Panc1 (cell line): ENCODE measurements at regions not wholly inside any gene's neighbourhood (a gene's known extent, or its start where the extent isn't known, plus 50 kb on each side); places are given as distances from the start of the nearest gene placed in this dataset.
A peak's percentile ranks its signal among the peaks of the same experiment; 100 is the strongest.

Experiments
- ATAC-seq: fragments of 200-7000 bp; cut with Tn5 transposase; 2 replicates; pipeline ENCODE4 v1.9.1; 2020; ENCODE audit warnings: mild to moderate bottlenecking, moderate library complexity
- BruUV-seq: library from RNA; stranded (reverse); fragments of 400-500 nt; replicated peaks from 2 replicates; lab custom pipeline; 2021; lab: Mats Ljungman, UMichigan
- CTCF ChIA-PET: fragments of 300-600 bp; sonication (Branson Sonifier 250); formaldehyde crosslinking; loops from one replicate; lab custom pipeline; 2022; ENCODE audit warnings: antibody characterized with exemption; lab: Charles Lee
- POLR2A ChIA-PET: fragments of 300-600 bp; sonication (Branson Sonifier 250); formaldehyde crosslinking; loops from one replicate; lab custom pipeline; 2022; ENCODE audit warnings: antibody characterized with exemption; lab: Charles Lee
- DNase-seq: peaks from one replicate; pipeline ENCODE4 v3.0.0-alpha.2; 2010; ENCODE audit warnings: low read depth, low spot score
- H3K27ac ChIP-seq: 2 replicates; pipeline ENCODE4 v1.5.1; 2011; ENCODE audit warnings: mild to moderate bottlenecking, low read length, inconsistent platforms
- H3K27me3 ChIP-seq: fragments of 200-500 bp; sonication (Bioruptor generic); 2 replicates; pipeline ENCODE4 v1.6.0; 2014; ENCODE audit warnings: low read length, inconsistent platforms; ENCODE audit not compliant: control insufficient read depth, insufficient read depth
- H3K36me3 ChIP-seq: fragments of 200-500 bp; sonication (Bioruptor generic); 2 replicates; pipeline ENCODE4 v1.5.1; 2014; ENCODE audit warnings: inconsistent platforms, mild to moderate bottlenecking, low read length, moderate library complexity; ENCODE audit not compliant: control insufficient read depth, insufficient read depth
- H3K4me1 ChIP-seq: 2 replicates; pipeline ENCODE4 v1.5.1; 2011; ENCODE audit warnings: inconsistent platforms, mild to moderate bottlenecking, low read length, moderate library complexity; ENCODE audit not compliant: control insufficient read depth, insufficient read depth
- H3K4me3 ChIP-seq, 2 experiments: 2 replicates each; pipeline ENCODE4 v1.5.1; 2011 to 2012; ENCODE audit warnings: low read depth in 2 of 2, low read length in 2 of 2, mild to moderate bottlenecking in 2 of 2, inconsistent platforms in 1 of 2, moderate library complexity in 1 of 2
- H3K9me3 ChIP-seq: fragments of 200-500 bp; sonication (Bioruptor generic); 2 replicates; pipeline ENCODE4 v1.5.1; 2014; ENCODE audit warnings: low read depth, mild to moderate bottlenecking, inconsistent platforms, low read length, moderate library complexity; ENCODE audit not compliant: control insufficient read depth, insufficient read depth
- POLR2AphosphoS5 ChIP-seq: IDR thresholded peaks from 2 replicates; pipeline ENCODE4 v1.6.1; 2012; ENCODE audit warnings: mild to moderate bottlenecking, low read depth, low read length, moderate library complexity
- SIN3A ChIP-seq: IDR thresholded peaks from 2 replicates; pipeline ENCODE4 v1.6.1; 2012; ENCODE audit warnings: low read depth, mild to moderate bottlenecking, low read length, moderate library complexity, borderline replicate concordance; ENCODE audit not compliant: insufficient read depth
- TCF7L2 ChIP-seq: IDR thresholded peaks from 2 replicates; pipeline ENCODE4 v1.6.1; 2011; ENCODE audit warnings: mild to moderate bottlenecking, low read depth, low read length, inconsistent platforms
- in situ Hi-C: cut with HindIII; loops from 2 replicates; pipeline ENCODE4 v1.10.0; 2016; ENCODE audit warnings: low sequenced_read_pairs, low pct_unique_long_range_greater_than_20kb
- intact Hi-C: fragments of 100-400 bp; cut with micrococcal nuclease; formaldehyde crosslinking; loops from one replicate; pipeline ENCODE4 v1.10.0; 2022; ENCODE audit not compliant: unreplicated experiment
- TF ChIP-seq, protein P1 (sequence below): fragments of 450-650 bp; IDR thresholded peaks from 2 replicates; pipeline ENCODE4 v1.5.1; 2017; ENCODE audit warnings: mild to moderate bottlenecking
- TF ChIP-seq, protein P2 (sequence below), 2 experiments: IDR thresholded peaks; 2 replicates each; pipeline ENCODE4 v1.6.1; 2011 to 2012; ENCODE audit warnings: low read depth in 2 of 2, control low read depth in 1 of 2, low read length in 1 of 2, mild to moderate bottlenecking in 1 of 2, moderate library complexity in 1 of 2; ENCODE audit not compliant: insufficient read depth in 1 of 2

DNA sequence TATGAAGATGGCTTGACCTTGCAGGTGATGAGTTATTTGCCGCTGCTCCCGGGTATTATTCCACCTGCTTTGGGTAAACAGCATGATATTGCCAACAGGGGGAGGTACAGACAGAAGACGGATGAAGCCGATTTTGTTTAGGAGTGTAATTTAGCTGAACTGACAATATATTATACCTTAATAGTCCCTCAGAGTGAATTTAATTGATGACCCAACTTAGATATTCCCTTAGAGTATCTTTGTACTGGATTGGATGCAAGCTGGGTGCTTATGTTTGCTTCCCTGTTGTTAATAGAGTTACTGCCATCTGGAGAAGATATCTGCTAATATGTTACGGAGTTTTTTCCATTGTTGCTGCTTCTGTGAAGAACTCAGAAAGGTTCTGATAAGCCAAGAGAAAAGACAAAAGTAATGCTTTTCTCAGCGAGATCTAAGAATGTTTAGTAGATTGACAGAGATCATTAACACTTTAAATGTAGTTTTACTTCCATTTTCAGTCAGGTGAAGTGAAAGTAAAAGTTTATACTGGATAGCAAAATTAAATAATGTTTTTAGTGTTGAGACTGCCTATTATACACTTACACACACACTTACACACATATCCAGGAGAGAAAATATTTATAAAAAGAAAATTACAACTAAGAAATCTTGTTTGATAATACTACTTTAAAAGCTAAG lies 2220.8 kb upstream of the PCDH20 start:
- in situ Hi-C loops (no loop called here), intact Hi-C loops (no loop called here)
- Histone ChIP-seq H3K9me3 (no peaks in the 10 kb centered on the region), H3K4me1 (no peaks in the 10 kb centered on the region), H3K27me3 (no peaks in the 10 kb centered on the region), H3K4me3 (peak overlapping the region; percentile 35 to 37), H3K27ac (peak overlapping the region; percentile 34; the same call in 1 of the 2 replicates), H3K36me3 (no peaks in the 10 kb centered on the region)
- DNase-seq (peak; percentile 13), ATAC-seq (no peak)
- POLR2A ChIA-PET = no interaction called here
- TF ChIP-seq TCF7L2 = no peak
- TF ChIP-seq, protein P1, sequence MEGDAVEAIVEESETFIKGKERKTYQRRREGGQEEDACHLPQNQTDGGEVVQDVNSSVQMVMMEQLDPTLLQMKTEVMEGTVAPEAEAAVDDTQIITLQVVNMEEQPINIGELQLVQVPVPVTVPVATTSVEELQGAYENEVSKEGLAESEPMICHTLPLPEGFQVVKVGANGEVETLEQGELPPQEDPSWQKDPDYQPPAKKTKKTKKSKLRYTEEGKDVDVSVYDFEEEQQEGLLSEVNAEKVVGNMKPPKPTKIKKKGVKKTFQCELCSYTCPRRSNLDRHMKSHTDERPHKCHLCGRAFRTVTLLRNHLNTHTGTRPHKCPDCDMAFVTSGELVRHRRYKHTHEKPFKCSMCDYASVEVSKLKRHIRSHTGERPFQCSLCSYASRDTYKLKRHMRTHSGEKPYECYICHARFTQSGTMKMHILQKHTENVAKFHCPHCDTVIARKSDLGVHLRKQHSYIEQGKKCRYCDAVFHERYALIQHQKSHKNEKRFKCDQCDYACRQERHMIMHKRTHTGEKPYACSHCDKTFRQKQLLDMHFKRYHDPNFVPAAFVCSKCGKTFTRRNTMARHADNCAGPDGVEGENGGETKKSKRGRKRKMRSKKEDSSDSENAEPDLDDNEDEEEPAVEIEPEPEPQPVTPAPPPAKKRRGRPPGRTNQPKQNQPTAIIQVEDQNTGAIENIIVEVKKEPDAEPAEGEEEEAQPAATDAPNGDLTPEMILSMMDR = peak; percentile 37; the same call in 1 of the 2 replicates
- CTCF ChIA-PET = no interaction called here
- no TSS peak for BruUV-seq

DNA sequence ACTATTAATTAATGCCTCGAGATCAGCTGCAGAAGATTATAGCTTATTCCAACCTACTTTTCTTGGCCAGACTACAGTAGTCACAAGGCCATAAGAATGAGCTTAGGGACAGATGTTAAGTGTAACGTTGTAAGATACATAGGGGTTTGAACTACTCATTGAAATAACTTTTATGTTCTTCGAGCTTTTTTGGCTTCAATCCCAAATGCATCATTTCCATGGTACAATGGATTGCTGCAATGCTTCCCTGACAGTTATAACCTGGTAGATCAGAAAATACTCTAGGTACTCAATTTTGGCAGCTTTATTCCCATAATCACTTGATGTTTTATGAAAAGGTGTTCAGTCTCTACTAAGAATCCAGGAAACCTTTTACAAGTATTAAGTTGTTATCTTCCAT lies 2216.7 kb upstream of the PCDH20 start:
- H3K27me3 ChIP-seq = no peaks in the 10 kb centered on the region
- ATAC-seq (no peak), DNase-seq (no peak)
- POLR2A ChIA-PET = no interaction called here
- intact Hi-C loops = no loop called here
- H3K4me1 ChIP-seq = no peaks in the 10 kb centered on the region
- no peaks in the 10 kb centered on the region for H3K36me3 ChIP-seq
- TF ChIP-seq, protein P2, sequence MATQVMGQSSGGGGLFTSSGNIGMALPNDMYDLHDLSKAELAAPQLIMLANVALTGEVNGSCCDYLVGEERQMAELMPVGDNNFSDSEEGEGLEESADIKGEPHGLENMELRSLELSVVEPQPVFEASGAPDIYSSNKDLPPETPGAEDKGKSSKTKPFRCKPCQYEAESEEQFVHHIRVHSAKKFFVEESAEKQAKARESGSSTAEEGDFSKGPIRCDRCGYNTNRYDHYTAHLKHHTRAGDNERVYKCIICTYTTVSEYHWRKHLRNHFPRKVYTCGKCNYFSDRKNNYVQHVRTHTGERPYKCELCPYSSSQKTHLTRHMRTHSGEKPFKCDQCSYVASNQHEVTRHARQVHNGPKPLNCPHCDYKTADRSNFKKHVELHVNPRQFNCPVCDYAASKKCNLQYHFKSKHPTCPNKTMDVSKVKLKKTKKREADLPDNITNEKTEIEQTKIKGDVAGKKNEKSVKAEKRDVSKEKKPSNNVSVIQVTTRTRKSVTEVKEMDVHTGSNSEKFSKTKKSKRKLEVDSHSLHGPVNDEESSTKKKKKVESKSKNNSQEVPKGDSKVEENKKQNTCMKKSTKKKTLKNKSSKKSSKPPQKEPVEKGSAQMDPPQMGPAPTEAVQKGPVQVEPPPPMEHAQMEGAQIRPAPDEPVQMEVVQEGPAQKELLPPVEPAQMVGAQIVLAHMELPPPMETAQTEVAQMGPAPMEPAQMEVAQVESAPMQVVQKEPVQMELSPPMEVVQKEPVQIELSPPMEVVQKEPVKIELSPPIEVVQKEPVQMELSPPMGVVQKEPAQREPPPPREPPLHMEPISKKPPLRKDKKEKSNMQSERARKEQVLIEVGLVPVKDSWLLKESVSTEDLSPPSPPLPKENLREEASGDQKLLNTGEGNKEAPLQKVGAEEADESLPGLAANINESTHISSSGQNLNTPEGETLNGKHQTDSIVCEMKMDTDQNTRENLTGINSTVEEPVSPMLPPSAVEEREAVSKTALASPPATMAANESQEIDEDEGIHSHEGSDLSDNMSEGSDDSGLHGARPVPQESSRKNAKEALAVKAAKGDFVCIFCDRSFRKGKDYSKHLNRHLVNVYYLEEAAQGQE (IDR thresholded peaks at IDR 0.05; ENCODE audit: insufficient read depth in 1 of 2, low read depth in 2 of 2, low read length in 1 of 2) = no peak
- no peak for TF ChIP-seq POLR2AphosphoS5
- no peak for TF ChIP-seq SIN3A
- TF ChIP-seq TCF7L2 = no peak
- TF ChIP-seq, protein P1 = no peak
- no peaks in the 10 kb centered on the region; the same call in 1 of the 2 replicates for H3K9me3 ChIP-seq
- in situ Hi-C loops = no loop called here
- CTCF ChIA-PET = no interaction called here
- BruUV-seq = no TSS peak
- no peak overlapping the region for H3K4me3 ChIP-seq
- H3K27ac ChIP-seq = no peak overlapping the region
